HG03571 (cell line): ENCODE measurements at regions not wholly inside any gene's neighbourhood (a gene's known extent, or its start where the extent isn't known, plus 50 kb on each side); places are given as distances from the start of the nearest gene placed in this dataset.
"Not testable (repeated sequence)": the region's sequence is repeated elsewhere in the genome, so short reads cannot be mapped to it uniquely, and the experiment has no call there.

ENCODE experiments used
- ATAC-seq: cut with Tn5 transposase; IDR thresholded peaks from one replicate; pipeline ENCODE4 v1.9.1; 2021; ENCODE audit not compliant: unreplicated experiment

- ATAC-seq: not testable (repeated sequence)
Measured at GRCh38 chr11:67940440-67940839, 63.5 kb downstream of the UNC93B1 start.

GRCh38 chr11:67938964-67939363 is 64.9 kb downstream of the UNC93B1 start:
- not testable (repeated sequence) for ATAC-seq

GRCh38 chr11:67938371-67938770 is 65.5 kb downstream of the UNC93B1 start:
- not testable (repeated sequence) for ATAC-seq

GRCh38 chr11:67923565-67923964 is 80.3 kb downstream of the UNC93B1 start:
- not testable (repeated sequence) for ATAC-seq

GRCh38 chr11:67920546-67920945 is 83.4 kb downstream of the UNC93B1 start:
- ATAC-seq: not testable (repeated sequence)

GRCh38 chr11:67912184-67912583 is 91.7 kb downstream of the UNC93B1 start:
- not testable (repeated sequence) for ATAC-seq

GRCh38 chr11:67911211-67911610 is 92.7 kb downstream of the UNC93B1 start:
- ATAC-seq: not testable (repeated sequence)

- ATAC-seq: not testable (repeated sequence)
Measured at GRCh38 chr11:67910803-67911202, 93.1 kb downstream of the UNC93B1 start.

GRCh38 chr11:67906969-67907368 is 96.9 kb downstream of the UNC93B1 start:
- ATAC-seq: not testable (repeated sequence)

GRCh38 chr11:67899462-67899861 is 104.4 kb downstream of the UNC93B1 start:
- not testable (repeated sequence) for ATAC-seq

GRCh38 chr11:67893487-67893886 is 110.4 kb downstream of the UNC93B1 start:
- not testable (repeated sequence) for ATAC-seq

GRCh38 chr11:67889646-67890045 is 114.3 kb downstream of the UNC93B1 start:
- ATAC-seq: not testable (repeated sequence)

GRCh38 chr11:67888056-67888455 is 115.8 kb downstream of the UNC93B1 start:
- not testable (repeated sequence) for ATAC-seq

GRCh38 chr11:67886672-67887071 is 117.2 kb downstream of the UNC93B1 start:
- not testable (repeated sequence) for ATAC-seq

GRCh38 chr11:67886207-67886606 is 117.7 kb downstream of the UNC93B1 start:
- ATAC-seq: not testable (repeated sequence)

- ATAC-seq: not testable (repeated sequence)
Measured at GRCh38 chr11:67885574-67885973, 118.3 kb downstream of the UNC93B1 start.

GRCh38 chr11:67884761-67885558 is 118.9 kb downstream of the UNC93B1 start:
- not testable (repeated sequence) for ATAC-seq

GRCh38 chr11:67884073-67884757 is 119.7 kb downstream of the UNC93B1 start:
- not testable (repeated sequence) for ATAC-seq

- not testable (repeated sequence) for ATAC-seq
Measured at GRCh38 chr11:67882304-67882703, 121.6 kb downstream of the UNC93B1 start.

GRCh38 chr11:67881836-67882235 is 122.1 kb downstream of the UNC93B1 start:
- not testable (repeated sequence) for ATAC-seq

- ATAC-seq: not testable (repeated sequence)
Measured at GRCh38 chr11:67880594-67881196, 123.2 kb downstream of the UNC93B1 start.
